ENCODE measurements at regions not wholly inside any gene's neighbourhood (a gene's known extent, or its start where the extent isn't known, plus 50 kb on each side); places are given as distances from the start of the nearest gene placed in this dataset.

DNA sequence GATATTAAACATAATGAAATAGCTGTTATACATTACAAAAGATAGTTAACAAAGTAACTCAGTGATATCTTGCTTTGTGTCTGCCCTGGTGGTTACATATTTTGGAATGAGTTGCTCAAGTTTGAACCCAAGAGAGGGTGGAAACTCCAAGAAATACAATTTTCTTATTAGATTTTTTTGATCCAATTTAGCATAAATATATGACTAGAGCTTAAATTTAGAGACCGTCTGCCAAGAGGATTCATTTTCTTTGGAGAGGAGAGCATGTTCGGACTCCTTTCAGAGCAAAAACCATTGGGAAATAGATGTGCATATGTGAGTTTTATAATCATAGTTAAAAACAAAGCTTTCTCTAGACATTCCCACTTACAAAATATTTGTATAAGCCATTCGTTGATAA lies 353.4 kb downstream of the EPM2A start:
- TF ChIP-seq, protein P1, sequence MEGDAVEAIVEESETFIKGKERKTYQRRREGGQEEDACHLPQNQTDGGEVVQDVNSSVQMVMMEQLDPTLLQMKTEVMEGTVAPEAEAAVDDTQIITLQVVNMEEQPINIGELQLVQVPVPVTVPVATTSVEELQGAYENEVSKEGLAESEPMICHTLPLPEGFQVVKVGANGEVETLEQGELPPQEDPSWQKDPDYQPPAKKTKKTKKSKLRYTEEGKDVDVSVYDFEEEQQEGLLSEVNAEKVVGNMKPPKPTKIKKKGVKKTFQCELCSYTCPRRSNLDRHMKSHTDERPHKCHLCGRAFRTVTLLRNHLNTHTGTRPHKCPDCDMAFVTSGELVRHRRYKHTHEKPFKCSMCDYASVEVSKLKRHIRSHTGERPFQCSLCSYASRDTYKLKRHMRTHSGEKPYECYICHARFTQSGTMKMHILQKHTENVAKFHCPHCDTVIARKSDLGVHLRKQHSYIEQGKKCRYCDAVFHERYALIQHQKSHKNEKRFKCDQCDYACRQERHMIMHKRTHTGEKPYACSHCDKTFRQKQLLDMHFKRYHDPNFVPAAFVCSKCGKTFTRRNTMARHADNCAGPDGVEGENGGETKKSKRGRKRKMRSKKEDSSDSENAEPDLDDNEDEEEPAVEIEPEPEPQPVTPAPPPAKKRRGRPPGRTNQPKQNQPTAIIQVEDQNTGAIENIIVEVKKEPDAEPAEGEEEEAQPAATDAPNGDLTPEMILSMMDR (IDR thresholded peaks at IDR 0.05), result no peak
- TF ChIP-seq ZFX (IDR thresholded peaks at IDR 0.05; ENCODE audit: borderline replicate concordance), result no peak

All from 22Rv1 (cell line).